ENCODE measurements at regions not wholly inside any gene's neighbourhood (a gene's known extent, or its start where the extent isn't known, plus 50 kb on each side); places are given as distances from the start of the nearest gene placed in this dataset.
"Not testable (repeated sequence)": the region's sequence is repeated elsewhere in the genome, so short reads cannot be mapped to it uniquely, and the experiment has no call there.

- DNase-seq (ENCODE audit: low read depth) = no peak
Measured at GRCh38 chr2:234189786-234190300, 139.3 kb downstream of the SPP2 start.

- DNase-seq (ENCODE audit: low read depth) = no peak
Measured at GRCh38 chr2:234189230-234189629, 138.7 kb downstream of the SPP2 start.

GRCh38 chr2:234187646-234188174 is 137.2 kb downstream of the SPP2 start:
- DNase-seq (ENCODE audit: low read depth) = no peak

GRCh38 chr2:234181121-234181520 is 130.6 kb downstream of the SPP2 start:
- DNase-seq (ENCODE audit: low read depth) = no peak

GRCh38 chr2:234179031-234179363 is 128.5 kb downstream of the SPP2 start:
- DNase-seq (ENCODE audit: low read depth) = no peak

GRCh38 chr2:234178330-234179030 is 128.0 kb downstream of the SPP2 start:
- DNase-seq (ENCODE audit: low read depth) = no peak

- no peak for DNase-seq (ENCODE audit: low read depth)
Measured at GRCh38 chr2:234175649-234176048, 125.1 kb downstream of the SPP2 start.

GRCh38 chr2:234174742-234175141 is 124.2 kb downstream of the SPP2 start:
- DNase-seq (ENCODE audit: low read depth) = no peak

- DNase-seq (ENCODE audit: low read depth) = no peak
Measured at GRCh38 chr2:234172532-234172931, 122.0 kb downstream of the SPP2 start.

- DNase-seq (ENCODE audit: low read depth) = no peak
Measured at GRCh38 chr2:234172066-234172465, 121.6 kb downstream of the SPP2 start.

- DNase-seq (ENCODE audit: low read depth) = no peak
Measured at GRCh38 chr2:234171666-234172065, 121.2 kb downstream of the SPP2 start.

GRCh38 chr2:234169674-234170073 is 119.2 kb downstream of the SPP2 start:
- DNase-seq (ENCODE audit: low read depth) = no peak

GRCh38 chr2:234168605-234169570 is 118.4 kb downstream of the SPP2 start:
- DNase-seq (ENCODE audit: low read depth) = not testable (repeated sequence)

GRCh38 chr2:234166531-234166930 is 116.0 kb downstream of the SPP2 start:
- no peak for DNase-seq (ENCODE audit: low read depth)

- no peak for DNase-seq (ENCODE audit: low read depth)
Measured at GRCh38 chr2:234165421-234165820, 114.9 kb downstream of the SPP2 start.

GRCh38 chr2:234164493-234165413 is 114.3 kb downstream of the SPP2 start:
- DNase-seq (ENCODE audit: low read depth) = no peak

- no peak for DNase-seq (ENCODE audit: low read depth)
Measured at GRCh38 chr2:234163510-234164045, 113.1 kb downstream of the SPP2 start.

GRCh38 chr2:234162861-234163260 is 112.4 kb downstream of the SPP2 start:
- no peak for DNase-seq (ENCODE audit: low read depth)

- DNase-seq (ENCODE audit: low read depth) = no peak
Measured at GRCh38 chr2:234161932-234162331, 111.4 kb downstream of the SPP2 start.

GRCh38 chr2:234158812-234159211 is 108.3 kb downstream of the SPP2 start:
- no peak for DNase-seq (ENCODE audit: low read depth)

- no peak for DNase-seq (ENCODE audit: low read depth)
Measured at GRCh38 chr2:234157817-234158588, 107.5 kb downstream of the SPP2 start.

All from stimulated activated CD8-positive, alpha-beta memory T cell treated with anti-CD3 and anti-CD28 coated beads, Interleukin-15, amount 100 ng/mL, for 24 hours (primary cell).